Stimulated activated memory B cell treated with anti-CD40 and anti-IgM and Interleukin-4, amounts not matched to agents 10 μg/mL and 1 μg/mL and 100 μg/mL, for 72 hours (primary cell): ENCODE measurements at regions not wholly inside any gene's neighbourhood (a gene's known extent, or its start where the extent isn't known, plus 50 kb on each side); places are given as distances from the start of the nearest gene placed in this dataset.

Experiments
- ATAC-seq: fragments of 150-1000 bp; cut with Tn5 transposase; 2 replicates; pipeline ENCODE4 v1.10.0; 2021
- H3K27ac Mint-ChIP-seq: one replicate; pipeline ENCODE4 v1.8.0; 2022; ENCODE audit warnings: mild to moderate bottlenecking, mixed read lengths
- H3K27me3 Mint-ChIP-seq: one replicate; pipeline ENCODE4 v1.8.0; 2022; ENCODE audit warnings: mixed read lengths
- H3K36me3 Mint-ChIP-seq: one replicate; pipeline ENCODE4 v1.8.0; 2022; ENCODE audit warnings: mixed read lengths
- H3K4me1 Mint-ChIP-seq: one replicate; pipeline ENCODE4 v1.8.0; 2022; ENCODE audit warnings: mixed read lengths
- H3K4me3 Mint-ChIP-seq: one replicate; pipeline ENCODE4 v1.8.0; 2022; ENCODE audit warnings: mild to moderate bottlenecking, moderate library complexity, mixed read lengths
- H3K9me3 Mint-ChIP-seq: one replicate; pipeline ENCODE4 v1.8.0; 2022; ENCODE audit warnings: mixed read lengths

DNA sequence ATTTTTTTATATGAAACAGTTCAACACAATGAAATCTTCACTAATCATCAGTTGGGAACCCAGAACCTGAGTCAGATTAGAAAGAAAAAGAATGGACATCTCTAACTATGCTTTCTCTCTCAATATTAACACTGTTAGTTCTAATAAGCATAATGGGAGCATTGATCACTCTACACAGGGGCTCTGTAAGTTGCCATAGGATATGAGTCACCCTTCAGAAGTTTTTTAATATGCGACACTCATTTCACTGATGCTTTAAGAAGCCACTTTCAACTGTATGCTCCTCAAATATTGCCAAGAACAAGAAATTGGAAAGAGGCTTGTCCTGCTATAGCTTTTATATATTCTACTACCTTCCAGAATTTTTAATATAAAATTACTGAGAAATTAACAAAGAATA lies 187.0 kb downstream of the AASDH start:
- Mint-ChIP-seq H3K27me3 (peaks cover 9% of the 10 kb centered on the region), H3K9me3 (no peaks in the 10 kb centered on the region), H3K4me3 (no peak overlapping the region), H3K4me1 (peaks cover 7% of the 10 kb centered on the region), H3K27ac (no peak overlapping the region), H3K36me3 (no peaks in the 10 kb centered on the region)
- ATAC-seq: no peak

DNA sequence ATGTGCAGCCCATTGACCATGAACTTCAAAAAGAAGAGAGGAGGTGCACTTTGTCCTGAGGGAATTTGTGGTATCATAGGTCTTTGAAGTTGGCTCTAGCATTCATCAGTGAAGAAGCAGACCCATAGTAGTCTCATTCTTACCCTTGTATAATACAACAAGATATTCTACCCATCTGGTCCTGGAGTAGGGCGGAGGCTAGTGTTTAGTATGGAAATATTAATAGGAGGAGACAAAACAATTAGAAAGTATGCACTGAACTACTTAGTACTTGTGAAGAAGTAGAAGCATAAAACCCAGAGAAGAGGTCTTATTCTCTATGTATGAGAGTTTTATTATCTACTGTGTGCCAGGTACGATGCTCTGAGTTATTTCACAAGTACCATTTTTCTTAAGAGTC lies 189.0 kb downstream of the AASDH start:
- Mint-ChIP-seq H3K36me3 (no peaks in the 10 kb centered on the region), H3K4me3 (no peak overlapping the region), H3K27ac (no peak overlapping the region), H3K4me1 (peaks cover 7% of the 10 kb centered on the region), H3K9me3 (no peaks in the 10 kb centered on the region), H3K27me3 (peaks cover 9% of the 10 kb centered on the region)
- ATAC-seq: no peak

DNA sequence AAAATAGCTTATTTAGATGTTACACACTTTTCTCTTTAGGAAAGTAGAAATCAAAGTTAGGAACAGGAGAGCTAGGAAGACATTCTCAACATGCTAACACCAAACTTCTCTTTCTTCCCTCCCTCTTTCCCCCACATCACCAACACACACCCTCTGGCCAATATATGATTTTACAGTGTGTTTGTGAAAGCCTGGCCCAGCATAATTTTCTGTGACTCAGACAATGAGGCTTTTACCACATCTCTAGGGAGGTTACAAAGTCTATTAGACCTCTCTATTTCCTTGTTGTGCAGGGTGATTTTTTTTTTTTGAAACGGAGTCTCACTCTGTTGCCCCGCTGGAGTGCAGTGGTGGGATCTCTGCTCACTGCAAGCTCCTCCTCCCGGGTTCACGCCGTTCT lies 189.9 kb downstream of the AASDH start:
- Mint-ChIP-seq H3K27me3 (peaks cover 9% of the 10 kb centered on the region), H3K36me3 (no peaks in the 10 kb centered on the region), H3K9me3 (no peaks in the 10 kb centered on the region), H3K4me1 (peaks cover 7% of the 10 kb centered on the region), H3K27ac (no peak overlapping the region), H3K4me3 (no peak overlapping the region)
- ATAC-seq: no peak

DNA sequence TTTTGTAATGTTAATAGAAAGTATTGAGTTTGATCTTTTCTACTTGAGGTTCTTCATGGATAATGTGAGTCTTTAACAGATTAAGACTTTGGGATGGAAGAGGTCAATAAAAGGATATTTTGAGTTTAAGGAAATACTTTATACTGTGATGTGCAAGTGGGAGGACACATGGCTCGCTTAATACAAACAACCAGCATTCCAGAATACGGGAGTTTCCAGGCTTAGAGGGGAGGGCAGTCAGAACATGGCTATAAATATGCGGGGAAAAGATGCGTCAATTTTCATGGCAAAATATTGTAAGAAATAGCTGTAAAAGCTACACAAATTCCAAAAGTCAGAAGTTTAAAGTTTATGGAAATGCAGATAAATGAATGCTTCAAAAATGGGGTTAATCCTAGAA lies 192.3 kb downstream of the AASDH start:
- no peak for ATAC-seq
- H3K9me3 Mint-ChIP-seq: peaks cover 6% of the 10 kb centered on the region
- no peak overlapping the region for H3K4me3 Mint-ChIP-seq
- H3K27ac Mint-ChIP-seq: no peak overlapping the region
- no peaks in the 10 kb centered on the region for H3K27me3 Mint-ChIP-seq
- peaks cover 7% of the 10 kb centered on the region for H3K4me1 Mint-ChIP-seq
- no peaks in the 10 kb centered on the region for H3K36me3 Mint-ChIP-seq

DNA sequence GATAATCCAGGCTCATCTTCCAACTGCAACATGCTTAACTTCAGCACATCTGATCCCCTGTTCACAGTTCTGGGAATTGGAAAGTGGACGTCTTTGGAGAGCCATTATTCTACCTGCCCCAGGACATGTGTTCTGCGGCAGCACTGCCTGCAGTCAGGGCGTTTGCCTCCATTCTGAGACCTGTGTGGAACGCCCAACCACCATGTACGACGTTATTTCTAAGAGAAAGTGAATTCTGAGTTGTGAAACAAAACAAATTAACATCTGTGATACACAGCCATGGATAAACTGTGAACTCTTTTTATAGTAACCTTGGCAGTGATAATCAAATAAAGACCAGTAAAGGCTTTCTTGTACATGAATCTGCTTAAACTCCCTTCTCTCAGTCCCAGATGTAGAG lies 195.8 kb downstream of the AASDH start:
- Mint-ChIP-seq H3K36me3 (no peaks in the 10 kb centered on the region), H3K4me3 (no peak overlapping the region), H3K9me3 (peaks cover 6% of the 10 kb centered on the region), H3K27ac (no peak overlapping the region), H3K4me1 (no peaks in the 10 kb centered on the region), H3K27me3 (no peaks in the 10 kb centered on the region)
- ATAC-seq: no peak

DNA sequence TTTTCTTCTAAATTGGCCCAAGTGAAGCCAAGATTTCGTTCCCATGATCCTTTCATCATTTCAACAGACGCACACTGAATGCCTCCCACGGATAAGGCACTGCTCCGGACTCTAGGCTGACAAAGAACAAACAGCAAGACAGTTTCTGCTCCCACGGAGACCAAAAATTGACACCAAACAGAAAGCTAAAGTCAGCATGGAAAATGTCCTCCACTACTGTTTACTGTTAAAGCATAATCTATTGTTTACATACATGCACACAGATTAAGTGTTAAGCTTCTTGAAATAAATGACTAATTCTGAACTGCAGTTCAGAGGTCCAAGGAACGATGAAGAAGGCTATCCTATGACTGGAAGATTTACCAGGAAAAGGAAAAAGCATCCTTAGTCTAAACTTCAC lies 199.6 kb downstream of the AASDH start:
- Mint-ChIP-seq H3K27me3 (no peaks in the 10 kb centered on the region), H3K36me3 (no peaks in the 10 kb centered on the region), H3K4me3 (no peak overlapping the region), H3K9me3 (peaks cover 6% of the 10 kb centered on the region), H3K27ac (no peak overlapping the region), H3K4me1 (peaks cover 24% of the 10 kb centered on the region)
- no peak for ATAC-seq

DNA sequence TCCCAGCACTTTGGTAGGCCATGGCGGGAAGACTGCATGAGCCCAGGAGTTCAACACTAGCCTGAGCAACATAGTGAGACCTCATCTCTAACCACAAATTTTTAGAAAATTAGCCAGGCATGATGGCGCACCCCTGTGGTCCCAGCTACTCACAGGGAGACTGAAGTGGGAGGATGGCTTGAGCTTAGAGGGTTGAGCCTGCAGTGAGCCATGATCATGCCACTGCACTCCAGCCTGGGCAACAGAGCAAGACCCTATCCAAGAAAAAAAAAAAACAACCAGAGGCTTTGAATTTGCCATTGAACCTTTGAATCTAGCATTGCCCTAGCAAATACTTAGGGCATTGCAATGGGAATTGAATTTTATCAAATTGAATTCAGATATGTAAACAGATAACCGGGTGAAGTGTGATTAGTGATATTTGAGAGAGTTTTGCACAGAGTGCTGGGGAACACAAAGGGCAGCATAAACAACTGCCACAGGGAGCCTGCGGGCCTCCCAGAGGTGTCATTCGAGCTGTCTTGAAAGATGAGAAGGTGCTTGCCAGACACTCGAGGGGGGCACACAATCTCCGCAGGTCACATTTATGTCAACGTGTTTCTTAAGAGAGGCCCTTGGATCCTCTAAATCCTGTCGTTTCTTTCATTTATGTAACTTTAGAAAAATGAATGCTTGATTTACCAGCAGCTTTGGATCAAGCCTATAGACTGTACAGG lies 200.3 kb downstream of the AASDH start:
- H3K27ac Mint-ChIP-seq: no peak overlapping the region
- no peaks in the 10 kb centered on the region for H3K36me3 Mint-ChIP-seq
- no peak for ATAC-seq
- H3K4me1 Mint-ChIP-seq: peaks cover 31% of the 10 kb centered on the region
- H3K27me3 Mint-ChIP-seq: no peaks in the 10 kb centered on the region
- no peak overlapping the region for H3K4me3 Mint-ChIP-seq
- H3K9me3 Mint-ChIP-seq: peaks cover 6% of the 10 kb centered on the region

DNA sequence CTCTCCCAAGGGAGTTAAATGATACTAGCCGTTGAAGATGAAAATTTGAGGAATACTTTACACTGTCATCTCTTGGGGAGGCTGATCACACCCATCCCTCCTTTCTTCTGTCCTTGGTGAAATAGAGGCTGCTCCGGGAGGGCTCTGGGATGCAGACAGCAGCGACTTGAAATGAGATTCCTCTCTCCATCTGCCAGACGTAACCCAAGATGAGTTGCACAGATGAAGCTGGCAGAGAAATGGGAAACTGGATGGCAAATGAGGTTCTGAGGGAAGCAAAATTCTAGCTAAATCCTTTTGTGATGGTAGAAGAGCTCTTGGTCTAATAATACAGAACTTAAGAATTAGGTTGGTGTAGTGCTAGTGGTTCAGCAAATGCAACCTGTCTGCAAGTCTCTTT lies 201.4 kb downstream of the AASDH start:
- H3K4me3 Mint-ChIP-seq: no peak overlapping the region
- H3K27ac Mint-ChIP-seq: no peak overlapping the region

DNA sequence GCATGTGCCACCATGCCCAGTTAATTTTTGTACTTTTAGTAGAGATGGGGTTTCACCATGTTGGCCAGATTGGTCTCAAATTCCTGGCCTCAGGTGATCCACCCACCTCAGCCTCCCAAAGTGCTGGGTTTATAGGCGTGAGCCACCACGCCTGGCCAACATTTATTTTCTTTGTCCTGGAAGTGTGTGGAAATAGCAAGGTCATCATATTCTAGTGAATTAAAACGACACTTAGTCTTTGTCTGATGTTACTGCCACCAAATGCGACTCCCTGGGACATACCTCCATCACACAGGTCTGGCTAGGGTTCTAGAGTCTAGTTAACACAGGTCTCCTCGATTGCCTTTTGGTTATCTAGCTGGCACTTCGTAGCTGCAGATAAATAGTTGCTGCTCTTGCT lies 203.1 kb downstream of the AASDH start:
- Mint-ChIP-seq H3K36me3 (no peaks in the 10 kb centered on the region), H3K4me3 (no peak overlapping the region), H3K27ac (peak overlapping the region; percentile 76), H3K27me3 (no peaks in the 10 kb centered on the region), H3K4me1 (peaks cover 43% of the 10 kb centered on the region), H3K9me3 (no peaks in the 10 kb centered on the region)
- ATAC-seq: no peak

More for the DNA sequence above, 201.4 kb downstream of the AASDH start:
- no peaks in the 10 kb centered on the region for H3K36me3 Mint-ChIP-seq
- peaks cover 2% of the 10 kb centered on the region for H3K9me3 Mint-ChIP-seq
- ATAC-seq: no peak
- no peaks in the 10 kb centered on the region for H3K27me3 Mint-ChIP-seq
- peaks cover 42% of the 10 kb centered on the region for H3K4me1 Mint-ChIP-seq

DNA sequence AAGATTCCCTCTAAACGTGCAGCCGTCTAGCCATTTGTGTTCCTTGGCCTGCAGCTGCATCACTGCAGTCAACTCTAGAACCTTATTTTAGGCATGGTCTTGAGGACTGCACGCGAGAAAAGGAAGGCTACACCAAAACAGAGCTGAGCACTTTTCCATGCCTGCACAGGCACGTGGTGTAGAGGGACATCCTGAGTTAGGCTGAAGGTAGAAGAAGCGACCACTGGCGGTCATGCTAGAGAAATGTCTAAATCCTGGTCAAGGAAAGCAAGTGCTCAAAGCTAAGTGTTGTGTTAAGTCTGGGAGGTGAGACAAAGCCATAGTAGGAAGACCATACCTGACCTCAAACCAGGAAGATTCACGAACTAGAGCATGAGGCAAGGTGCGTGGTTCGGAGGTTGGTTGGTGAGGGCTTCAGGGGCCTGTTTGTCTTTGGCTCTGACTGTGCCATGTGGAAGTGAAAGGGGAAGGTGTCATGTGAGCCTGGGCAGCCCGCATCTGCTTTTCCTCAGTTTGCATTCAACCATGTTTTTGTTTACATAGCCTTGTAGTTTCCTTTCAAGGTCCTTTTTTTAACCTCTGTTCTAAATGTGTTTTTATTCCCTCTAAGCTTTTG lies 203.8 kb downstream of the AASDH start:
- Mint-ChIP-seq H3K4me3 (peak overlapping the region; percentile 27), H3K27me3 (no peaks in the 10 kb centered on the region), H3K27ac (peak overlapping the region; percentile 76), H3K9me3 (no peaks in the 10 kb centered on the region), H3K36me3 (no peaks in the 10 kb centered on the region), H3K4me1 (peaks cover 43% of the 10 kb centered on the region)
- ATAC-seq: peak; percentile 92

DNA sequence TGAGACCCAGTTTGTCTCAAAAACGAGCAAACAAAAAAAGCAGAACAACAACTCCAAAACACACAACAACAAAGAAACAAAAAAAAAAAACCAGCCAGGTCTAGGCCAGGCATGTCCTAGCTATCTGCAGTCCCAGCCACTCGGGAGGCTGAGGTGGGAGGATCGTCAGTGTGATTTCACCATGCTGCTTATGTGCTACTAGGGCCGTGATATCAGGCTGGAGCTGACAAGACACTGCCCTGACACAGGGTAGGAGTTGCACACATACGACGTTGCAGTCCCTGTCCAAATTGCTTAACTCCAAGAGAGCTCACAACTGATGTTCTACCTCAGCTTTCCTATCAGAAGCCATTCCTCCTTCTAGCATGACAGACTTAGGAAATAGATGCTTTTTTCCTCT lies 204.9 kb downstream of the AASDH start:
- ATAC-seq: no peak
- Mint-ChIP-seq H3K4me1 (peaks cover 43% of the 10 kb centered on the region), H3K27ac (peak overlapping the region; percentile 28), H3K36me3 (peaks cover 3% of the 10 kb centered on the region), H3K27me3 (no peaks in the 10 kb centered on the region), H3K4me3 (no peak overlapping the region), H3K9me3 (peaks cover 8% of the 10 kb centered on the region)

DNA sequence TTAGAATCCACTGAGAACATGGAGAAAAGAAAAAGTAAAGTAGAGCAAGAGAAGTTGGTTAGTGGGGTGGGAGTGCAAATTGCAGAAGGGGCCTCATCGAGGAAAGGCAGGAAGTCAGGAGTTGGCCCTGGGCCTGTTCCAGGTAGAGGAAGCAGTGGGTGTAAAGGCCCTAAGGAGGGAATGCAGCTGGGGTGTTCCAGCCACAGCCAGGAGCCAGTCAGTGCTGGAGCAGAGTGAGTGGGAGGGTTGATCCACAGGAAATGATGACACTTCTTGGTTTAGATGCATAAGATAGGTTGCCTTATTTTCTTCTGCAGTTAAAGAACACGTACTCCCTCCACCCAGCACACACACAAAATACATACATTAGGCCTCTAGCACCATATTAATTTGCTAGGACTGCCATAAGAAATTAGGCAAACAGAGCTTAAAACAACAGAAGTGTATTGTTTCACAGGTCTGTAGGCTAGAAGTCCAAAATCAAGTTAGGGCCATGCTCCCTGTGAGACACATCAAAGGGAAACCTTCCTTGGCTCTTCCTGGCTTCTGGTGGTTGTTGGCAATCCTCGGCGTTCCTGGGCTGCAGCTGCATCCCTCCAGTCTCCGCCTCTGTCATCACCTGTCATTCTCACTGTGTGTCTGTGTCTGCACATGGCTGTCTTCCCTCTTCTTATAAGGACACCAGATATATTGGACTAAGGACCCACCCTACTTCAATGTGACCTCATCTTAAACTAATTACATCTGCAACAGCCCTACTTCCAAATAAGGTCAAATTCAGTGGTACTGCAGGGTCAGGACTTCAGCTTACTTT lies 205.9 kb downstream of the AASDH start:
- Mint-ChIP-seq H3K27ac (peak overlapping the region; percentile 28), H3K9me3 (peaks cover 13% of the 10 kb centered on the region), H3K27me3 (no peaks in the 10 kb centered on the region), H3K36me3 (peaks cover 7% of the 10 kb centered on the region), H3K4me1 (peaks cover 43% of the 10 kb centered on the region), H3K4me3 (no peak overlapping the region)
- ATAC-seq: no peak

DNA sequence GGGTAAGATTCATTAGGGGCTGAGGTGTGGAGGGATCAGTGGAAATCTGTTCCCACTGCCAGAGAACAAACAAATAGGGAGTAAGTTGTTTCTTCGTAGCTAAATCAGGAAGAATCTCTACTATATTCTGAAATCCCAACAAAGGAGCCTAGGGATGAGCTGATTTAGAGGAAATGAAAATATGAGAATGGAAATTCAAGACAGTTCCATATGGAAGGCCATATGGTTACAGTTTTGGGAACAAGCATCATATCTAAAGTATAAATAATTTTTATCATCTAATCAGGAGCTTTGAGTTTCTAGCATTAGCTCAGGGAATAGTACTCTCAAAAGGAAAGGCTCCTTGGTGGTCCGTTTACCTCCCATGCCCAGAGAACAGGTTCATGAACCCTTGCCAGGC lies 218.2 kb downstream of the AASDH start:
- no peak for ATAC-seq
- Mint-ChIP-seq H3K36me3 (no peaks in the 10 kb centered on the region), H3K9me3 (peaks cover 7% of the 10 kb centered on the region), H3K27ac (no peak overlapping the region), H3K4me1 (no peaks in the 10 kb centered on the region), H3K4me3 (no peak overlapping the region), H3K27me3 (no peaks in the 10 kb centered on the region)

DNA sequence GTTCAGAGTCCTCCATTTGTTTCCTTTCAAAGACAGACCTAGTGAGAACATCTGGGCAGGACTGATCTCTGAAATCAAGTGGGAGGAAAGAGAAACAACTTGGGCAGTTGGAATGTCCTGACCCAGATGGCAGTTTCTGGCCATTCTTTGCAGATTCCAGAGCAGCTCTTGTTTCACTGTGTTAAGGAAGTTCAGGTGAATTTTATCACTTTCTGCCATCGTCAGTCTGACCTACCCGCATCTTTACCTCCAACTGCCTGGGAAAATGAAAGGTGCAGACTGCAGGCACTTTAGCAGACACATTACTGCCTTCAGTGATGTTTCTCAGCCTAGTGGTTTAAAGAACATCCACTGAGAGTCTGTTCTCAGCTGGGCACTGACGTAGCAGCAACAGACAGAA lies 216.2 kb downstream of the CEP135 start:
- Mint-ChIP-seq H3K9me3 (peaks cover 7% of the 10 kb centered on the region), H3K27me3 (no peaks in the 10 kb centered on the region), H3K27ac (no peak overlapping the region), H3K4me3 (no peak overlapping the region), H3K36me3 (no peaks in the 10 kb centered on the region), H3K4me1 (no peaks in the 10 kb centered on the region)
- no peak for ATAC-seq

DNA sequence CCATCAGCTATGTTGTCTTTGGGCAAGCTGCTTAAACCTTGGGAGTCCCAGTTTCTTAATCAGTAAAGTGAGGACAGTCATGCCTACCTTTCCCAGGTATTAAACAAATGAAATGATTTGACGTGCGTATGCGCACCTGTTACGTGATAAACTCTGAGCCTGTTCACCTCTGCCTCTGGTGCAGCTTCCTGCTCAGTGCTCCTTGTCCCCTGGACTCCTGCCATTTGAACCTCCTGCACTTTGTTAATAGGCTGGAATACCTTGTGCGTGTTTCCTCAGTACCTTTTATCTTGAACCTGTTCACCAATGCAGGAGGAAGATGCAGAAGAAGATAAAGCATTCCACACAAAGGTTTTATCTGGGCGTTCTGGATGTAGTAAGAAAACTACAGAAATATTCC lies 211.9 kb downstream of the CEP135 start:
- no peaks in the 10 kb centered on the region for H3K36me3 Mint-ChIP-seq
- no peaks in the 10 kb centered on the region for H3K4me1 Mint-ChIP-seq
- H3K27me3 Mint-ChIP-seq: no peaks in the 10 kb centered on the region
- no peak overlapping the region for H3K4me3 Mint-ChIP-seq
- no peak for ATAC-seq
- H3K27ac Mint-ChIP-seq: no peak overlapping the region
- H3K9me3 Mint-ChIP-seq: no peaks in the 10 kb centered on the region

DNA sequence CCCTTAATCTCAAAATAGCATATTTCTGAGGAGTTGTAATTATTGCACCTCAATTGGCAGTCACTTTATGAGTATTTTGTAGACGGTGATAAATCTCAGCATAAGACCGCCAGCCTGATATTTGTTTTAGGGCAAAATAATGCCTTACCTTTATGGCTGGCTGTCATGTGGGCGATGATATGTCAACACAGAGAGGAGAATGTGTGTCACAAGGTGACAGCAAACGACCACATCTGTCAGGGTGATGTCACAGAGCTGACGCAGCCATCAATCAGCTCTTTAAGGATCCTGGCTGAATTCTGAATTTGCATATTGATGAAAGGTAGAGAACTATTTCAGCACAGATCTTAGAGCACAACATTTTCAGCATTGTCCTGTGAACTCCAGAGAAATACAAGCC lies 209.7 kb downstream of the CEP135 start:
- Mint-ChIP-seq H3K9me3 (no peaks in the 10 kb centered on the region), H3K36me3 (no peaks in the 10 kb centered on the region), H3K4me1 (no peaks in the 10 kb centered on the region), H3K27ac (no peak overlapping the region), H3K4me3 (no peak overlapping the region), H3K27me3 (peaks cover 6% of the 10 kb centered on the region)
- ATAC-seq: no peak
